ENCODE measurements at regions not wholly inside any gene's neighbourhood (a gene's known extent, or its start where the extent isn't known, plus 50 kb on each side); places are given as distances from the start of the nearest gene placed in this dataset.

DNA sequence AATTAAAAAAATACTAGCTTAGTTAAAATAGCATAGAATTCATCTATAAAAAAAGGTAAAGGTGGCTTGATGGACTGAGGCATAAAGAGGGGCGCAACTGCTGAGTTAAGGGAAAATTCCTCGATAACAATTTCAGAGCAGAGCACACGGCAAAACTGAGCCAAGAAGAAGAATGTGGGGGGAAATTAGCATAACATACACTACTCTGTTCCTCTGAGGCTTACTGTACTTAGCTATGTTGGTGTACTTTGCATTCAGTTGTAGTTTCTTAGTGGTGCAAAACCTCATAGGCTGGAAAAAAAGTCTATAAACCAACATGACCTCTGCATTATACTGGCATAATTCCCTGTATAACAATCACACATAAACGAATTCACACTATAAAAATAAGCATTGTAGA lies 357.9 kb upstream of the LRRC3B start:
- no peaks in the 10 kb centered on the region for H3K4me1 ChIP-seq (replicated peaks in 1 of 2; ENCODE audit: control insufficient read depth in 2 of 2, insufficient read depth in 2 of 2, low read length in 2 of 2)
- TF ChIP-seq PML (IDR thresholded peaks at IDR 0.05; ENCODE audit: low read length) (no peak), C11orf30 (IDR thresholded peaks at IDR 0.05; ENCODE audit: low read depth) (no peak), ZSCAN32 (CRISPR knock-in tag; IDR thresholded peaks at IDR 0.05) (no peak), HDAC6 (IDR thresholded peaks at IDR 0.05; ENCODE audit: low read depth, low read length) (no peak), NR3C1 (CRISPR knock-in tag; IDR thresholded peaks at IDR 0.05) (no peak), SREBF2 (CRISPR knock-in tag; IDR thresholded peaks at IDR 0.05) (no peak), EZH2 (IDR thresholded peaks at IDR 0.05; ENCODE audit: borderline replicate concordance, low read depth, low read length) (no peak), ETV5 (CRISPR knock-in tag; IDR thresholded peaks at IDR 0.05; ENCODE audit: low read depth) (no peak), ZBTB1 (CRISPR knock-in tag; IDR thresholded peaks at IDR 0.05; ENCODE audit: borderline replicate concordance, low read depth) (no peak), KLF13 (tag; IDR thresholded peaks at IDR 0.05; ENCODE audit: borderline replicate concordance, low read depth) (no peak), SAFB2 (IDR thresholded peaks at IDR 0.05; ENCODE audit: borderline replicate concordance, low read depth, low read length, severe bottlenecking) (no peak), ZNF224 (CRISPR knock-in tag; IDR thresholded peaks at IDR 0.05) (no peak), ZNF586 (CRISPR knock-in tag; conservative IDR thresholded peaks at IDR 0.05) (no peak), TAF9B (IDR thresholded peaks at IDR 0.05; ENCODE audit: partially characterized antibody) (no peak), ZNF175 (CRISPR knock-in tag; IDR thresholded peaks at IDR 0.05; ENCODE audit: low read depth) (no peak)
- TF ChIP-seq, protein P1, sequence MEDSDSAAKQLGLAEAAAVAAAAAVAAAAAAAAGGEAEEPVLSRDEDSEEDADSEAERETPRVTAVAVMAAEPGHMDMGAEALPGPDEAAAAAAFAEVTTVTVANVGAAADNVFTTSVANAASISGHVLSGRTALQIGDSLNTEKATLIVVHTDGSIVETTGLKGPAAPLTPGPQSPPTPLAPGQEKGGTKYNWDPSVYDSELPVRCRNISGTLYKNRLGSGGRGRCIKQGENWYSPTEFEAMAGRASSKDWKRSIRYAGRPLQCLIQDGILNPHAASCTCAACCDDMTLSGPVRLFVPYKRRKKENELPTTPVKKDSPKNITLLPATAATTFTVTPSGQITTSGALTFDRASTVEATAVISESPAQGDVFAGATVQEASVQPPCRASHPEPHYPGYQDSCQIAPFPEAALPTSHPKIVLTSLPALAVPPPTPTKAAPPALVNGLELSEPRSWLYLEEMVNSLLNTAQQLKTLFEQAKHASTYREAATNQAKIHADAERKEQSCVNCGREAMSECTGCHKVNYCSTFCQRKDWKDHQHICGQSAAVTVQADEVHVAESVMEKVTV (CRISPR knock-in tag; IDR thresholded peaks at IDR 0.05): no peak
- ChIA-PET POLR2A (no interaction called here), CTCF (ENCODE audit: low intra/inter-chr PET ratio) (no interaction called here)
- no peaks in the 10 kb centered on the region for H3K27me3 ChIP-seq (ENCODE audit: control insufficient read depth in 2 of 2, insufficient read depth in 2 of 2, low read length in 2 of 2)
- H3K4me2 ChIP-seq (ENCODE audit: insufficient read depth, low read length): no peak overlapping the region
- H3K9me3 ChIP-seq (replicated peaks; ENCODE audit: control insufficient read depth, insufficient read depth, low read depth, low read length): no peaks in the 10 kb centered on the region
- H3K27ac ChIP-seq (ENCODE audit: extremely low read depth, low read depth, low read length): no peak overlapping the region
- no peaks in the 10 kb centered on the region for H3K36me3 ChIP-seq (ENCODE audit: control insufficient read depth, insufficient read depth, low read length)
- no peak for DNase-seq (ENCODE audit: extremely low read depth in 1 of 4, low spot score in 3 of 4)
- no peak for ATAC-seq
- no peak for FAIRE-seq
- no peak overlapping the region for H2AFZ ChIP-seq (ENCODE audit: low read depth, low read length)
- H3K9ac ChIP-seq (ENCODE audit: insufficient read depth in 1 of 2, low read depth in 2 of 2, low read length in 2 of 2): no peak overlapping the region
- WGBS (ENCODE audit: insufficient coverage, low coverage, missing lambda C conversion rate): 0% methylated on average over 4 of the region's 4 CpGs
- no TSS peak for BruUV-seq (replicated peaks)
- no peaks in the 10 kb centered on the region for H3K79me2 ChIP-seq (ENCODE audit: control insufficient read depth, insufficient read depth, low read length)
- in situ Hi-C loops (cut with MboI) (no loop called here), intact Hi-C loops (cut with micrococcal nuclease) (no loop called here)
- no peaks in the 10 kb centered on the region for H3K9me1 ChIP-seq (ENCODE audit: control insufficient read depth, insufficient read depth, low read length)
- no peaks in the 10 kb centered on the region for H4K20me1 ChIP-seq (replicated peaks; ENCODE audit: control insufficient read depth, insufficient read depth, low read length)
- H3K4me3 ChIP-seq: no peak overlapping the region

Data from K562 (cell line).